Calu3 (cell line): ENCODE measurements at regions not wholly inside any gene's neighbourhood (a gene's known extent, or its start where the extent isn't known, plus 50 kb on each side); places are given as distances from the start of the nearest gene placed in this dataset.

Experiments used
- BruUV-seq: library from RNA; stranded (reverse); fragments of 400-500 nt; replicated peaks from 2 replicates; lab custom pipeline; 2021; lab: Mats Ljungman, UMichigan
- CTCF ChIA-PET: fragments of 300-600 bp; sonication (Branson Sonifier 250); formaldehyde crosslinking; loops from one replicate; lab custom pipeline; 2022; ENCODE audit warnings: antibody characterized with exemption; lab: Charles Lee
- DNase-seq: peaks from one replicate; pipeline ENCODE4 v3.0.0; 2022
- H3K27ac Mint-ChIP-seq: one replicate; pipeline ENCODE4 v1.8.0; 2022; ENCODE audit warnings: mixed read lengths; ENCODE audit not compliant: unreplicated experiment
- H3K27me3 Mint-ChIP-seq: one replicate; pipeline ENCODE4 v1.8.0; 2022; ENCODE audit warnings: mixed read lengths; ENCODE audit not compliant: unreplicated experiment
- H3K36me3 Mint-ChIP-seq: one replicate; pipeline ENCODE4 v1.8.0; 2022; ENCODE audit warnings: mild to moderate bottlenecking, moderate library complexity, mixed read lengths; ENCODE audit not compliant: insufficient read depth, unreplicated experiment
- H3K4me1 Mint-ChIP-seq: one replicate; pipeline ENCODE4 v1.8.0; 2022; ENCODE audit warnings: mild to moderate bottlenecking, low read depth, mixed read lengths; ENCODE audit not compliant: unreplicated experiment
- H3K4me3 Mint-ChIP-seq: one replicate; pipeline ENCODE4 v1.8.0; 2022; ENCODE audit warnings: mild to moderate bottlenecking, low read depth, moderate library complexity, mixed read lengths; ENCODE audit not compliant: unreplicated experiment
- H3K9me3 Mint-ChIP-seq: one replicate; pipeline ENCODE4 v1.8.0; 2022; ENCODE audit warnings: low read depth, mixed read lengths; ENCODE audit not compliant: unreplicated experiment
- intact Hi-C: fragments of 100-400 bp; cut with micrococcal nuclease; formaldehyde crosslinking; loops from one replicate; pipeline ENCODE4 v1.10.0; 2022; ENCODE audit not compliant: unreplicated experiment
- TF ChIP-seq, protein P1 (sequence below): fragments of 200-600 bp; IDR thresholded peaks from one replicate; pipeline ENCODE4 v1.8.0; 2022; ENCODE audit warnings: antibody characterized with exemption; ENCODE audit not compliant: unreplicated experiment

DNA sequence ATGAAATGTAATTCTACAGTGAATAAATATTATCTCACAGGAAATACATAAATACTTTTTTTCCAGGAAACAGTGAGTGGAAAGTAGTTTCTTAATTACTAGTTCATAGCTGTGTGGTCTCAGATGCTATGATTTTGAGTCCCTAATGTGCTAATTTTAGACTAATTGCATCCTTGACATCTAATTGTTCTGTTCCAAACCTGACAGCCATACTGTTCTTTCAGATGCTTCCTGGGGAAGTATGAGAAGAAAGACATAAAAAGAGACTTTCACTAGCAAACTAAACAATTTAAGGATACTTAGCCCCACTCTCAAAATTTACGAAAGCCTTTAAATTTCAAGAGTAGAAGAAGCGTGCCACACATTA is 350.9 kb upstream of the CDH20 start:
- Mint-ChIP-seq H3K27me3 (no peaks in the 10 kb centered on the region), H3K9me3 (peaks cover 3% of the 10 kb centered on the region), H3K27ac (no peak overlapping the region), H3K4me1 (no peaks in the 10 kb centered on the region), H3K4me3 (no peak overlapping the region), H3K36me3 (no peaks in the 10 kb centered on the region)
- CTCF ChIA-PET = no interaction called here
- DNase-seq = no peak
- no TSS peak for BruUV-seq
- TF ChIP-seq, protein P1, sequence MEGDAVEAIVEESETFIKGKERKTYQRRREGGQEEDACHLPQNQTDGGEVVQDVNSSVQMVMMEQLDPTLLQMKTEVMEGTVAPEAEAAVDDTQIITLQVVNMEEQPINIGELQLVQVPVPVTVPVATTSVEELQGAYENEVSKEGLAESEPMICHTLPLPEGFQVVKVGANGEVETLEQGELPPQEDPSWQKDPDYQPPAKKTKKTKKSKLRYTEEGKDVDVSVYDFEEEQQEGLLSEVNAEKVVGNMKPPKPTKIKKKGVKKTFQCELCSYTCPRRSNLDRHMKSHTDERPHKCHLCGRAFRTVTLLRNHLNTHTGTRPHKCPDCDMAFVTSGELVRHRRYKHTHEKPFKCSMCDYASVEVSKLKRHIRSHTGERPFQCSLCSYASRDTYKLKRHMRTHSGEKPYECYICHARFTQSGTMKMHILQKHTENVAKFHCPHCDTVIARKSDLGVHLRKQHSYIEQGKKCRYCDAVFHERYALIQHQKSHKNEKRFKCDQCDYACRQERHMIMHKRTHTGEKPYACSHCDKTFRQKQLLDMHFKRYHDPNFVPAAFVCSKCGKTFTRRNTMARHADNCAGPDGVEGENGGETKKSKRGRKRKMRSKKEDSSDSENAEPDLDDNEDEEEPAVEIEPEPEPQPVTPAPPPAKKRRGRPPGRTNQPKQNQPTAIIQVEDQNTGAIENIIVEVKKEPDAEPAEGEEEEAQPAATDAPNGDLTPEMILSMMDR = no peak
- intact Hi-C loops = no loop called here

DNA sequence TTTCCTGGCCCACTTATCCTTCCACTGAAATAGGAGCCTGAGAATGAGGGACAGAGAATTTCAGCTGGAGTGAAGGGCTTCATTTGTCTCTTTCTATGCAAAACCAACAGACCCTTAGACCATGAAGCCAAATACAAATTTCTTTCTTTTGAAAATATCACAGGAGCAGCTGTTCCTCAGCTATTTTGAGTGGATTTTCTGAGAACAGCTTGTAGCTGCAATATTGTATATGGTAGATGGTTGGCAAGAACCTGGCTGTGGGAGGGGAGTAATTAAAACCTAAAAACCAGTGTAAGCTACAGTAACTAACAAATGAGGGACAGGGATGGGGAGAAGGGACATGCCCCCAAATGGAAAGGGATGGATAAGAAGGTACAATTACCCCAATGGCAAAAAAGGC is 350.3 kb upstream of the CDH20 start:
- CTCF ChIA-PET = no interaction called here
- Mint-ChIP-seq H3K27ac (no peak overlapping the region), H3K36me3 (no peaks in the 10 kb centered on the region), H3K27me3 (no peaks in the 10 kb centered on the region), H3K4me3 (no peak overlapping the region), H3K4me1 (no peaks in the 10 kb centered on the region), H3K9me3 (peaks cover 3% of the 10 kb centered on the region)
- DNase-seq = no peak
- intact Hi-C loops = no loop called here
- no TSS peak for BruUV-seq
- TF ChIP-seq, protein P1 = no peak

DNA sequence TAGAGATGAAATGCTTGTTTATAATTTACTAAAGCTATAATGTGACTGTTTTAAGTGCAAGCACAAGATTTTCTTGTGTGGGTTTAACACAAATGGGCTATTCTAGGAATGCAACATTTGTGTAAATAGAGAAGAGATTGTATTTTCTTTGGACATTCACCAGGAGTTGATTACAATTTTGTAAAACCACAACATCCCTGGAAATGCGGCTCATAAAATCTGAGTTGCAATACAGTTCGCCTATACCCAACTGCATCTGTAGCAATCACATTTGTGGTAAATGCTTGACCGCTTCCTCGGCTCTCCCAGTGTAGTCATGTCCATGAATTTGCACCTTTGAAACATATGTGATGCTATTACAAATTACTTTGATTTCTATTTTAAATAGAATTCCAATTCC is 348.7 kb upstream of the CDH20 start:
- H3K4me1 Mint-ChIP-seq = no peaks in the 10 kb centered on the region
- no peak for DNase-seq
- H3K27me3 Mint-ChIP-seq = no peaks in the 10 kb centered on the region
- TF ChIP-seq, protein P1 = no peak
- H3K27ac Mint-ChIP-seq = no peak overlapping the region
- CTCF ChIA-PET = no interaction called here
- H3K36me3 Mint-ChIP-seq = no peaks in the 10 kb centered on the region
- intact Hi-C loops = no loop called here
- H3K4me3 Mint-ChIP-seq = no peak overlapping the region
- H3K9me3 Mint-ChIP-seq = peaks cover 3% of the 10 kb centered on the region
- no TSS peak for BruUV-seq

DNA sequence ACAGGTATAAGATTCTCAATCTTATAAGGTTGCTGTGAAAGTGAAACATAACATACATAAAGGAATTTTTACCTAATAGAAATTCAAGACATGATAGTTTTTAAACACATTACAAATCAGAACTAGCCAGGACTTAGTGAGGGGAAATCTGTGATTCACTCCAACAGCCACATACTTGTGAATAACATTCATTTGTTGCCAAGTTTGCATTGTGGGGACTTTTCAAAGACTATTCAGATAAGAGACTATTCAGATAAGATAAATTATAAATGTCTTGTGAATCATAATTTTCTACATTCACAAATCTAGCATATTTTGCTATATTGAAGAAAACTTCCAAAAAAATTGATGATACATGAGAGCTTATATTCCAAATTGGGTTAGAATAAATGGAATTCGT is 345.3 kb upstream of the CDH20 start:
- intact Hi-C loops = no loop called here
- no TSS peak for BruUV-seq
- Mint-ChIP-seq H3K27me3 (no peaks in the 10 kb centered on the region), H3K27ac (no peak overlapping the region), H3K4me1 (no peaks in the 10 kb centered on the region), H3K9me3 (peaks cover 3% of the 10 kb centered on the region), H3K4me3 (no peak overlapping the region), H3K36me3 (no peaks in the 10 kb centered on the region)
- TF ChIP-seq, protein P1 = no peak
- DNase-seq = no peak
- CTCF ChIA-PET = no interaction called here
